Transverse colon (tissue), 4 donors: ENCODE measurements at regions not wholly inside any gene's neighbourhood (a gene's known extent, or its start where the extent isn't known, plus 50 kb on each side); places are given as distances from the start of the nearest gene placed in this dataset.

ENCODE experiments used
- EP300 ChIP-seq: sonication (generic); formaldehyde crosslinking; IDR thresholded peaks from one replicate; pipeline ENCODE4 v1.6.1; 2017; ENCODE audit warnings: antibody characterized with exemption, low read depth
- POLR2A ChIP-seq: fragments of 450-650 bp; IDR thresholded peaks from one replicate; pipeline ENCODE4 v1.6.1; 2016; ENCODE audit warnings: antibody characterized with exemption, mild to moderate bottlenecking, moderate library complexity
- POLR2AphosphoS5 ChIP-seq, 3 donors: sonication (generic); formaldehyde crosslinking; IDR thresholded peaks; one replicate each; pipeline ENCODE4 v1.6.1; 2016; ENCODE audit warnings: antibody characterized with exemption in 3 of 3
- TF ChIP-seq, protein P1 (sequence below), 5 experiments: fragments of 200-600 bp in 3 of 5; fragments of 450-650 bp in 2 of 5; sonication (generic) in 3 of 5; IDR thresholded peaks; 1 replicate in 2 of 5; 2 replicates in 3 of 5; pipeline ENCODE4 v1.5.1; 2016 to 2017; ENCODE audit warnings: antibody characterized with exemption in 5 of 5, inconsistent platforms in 3 of 5, mild to moderate bottlenecking in 2 of 5, moderate library complexity in 1 of 5

GRCh38 chr9:84586662-84587061 lies 82.9 kb upstream of the NTRK2 start:
- TF ChIP-seq, protein P1, sequence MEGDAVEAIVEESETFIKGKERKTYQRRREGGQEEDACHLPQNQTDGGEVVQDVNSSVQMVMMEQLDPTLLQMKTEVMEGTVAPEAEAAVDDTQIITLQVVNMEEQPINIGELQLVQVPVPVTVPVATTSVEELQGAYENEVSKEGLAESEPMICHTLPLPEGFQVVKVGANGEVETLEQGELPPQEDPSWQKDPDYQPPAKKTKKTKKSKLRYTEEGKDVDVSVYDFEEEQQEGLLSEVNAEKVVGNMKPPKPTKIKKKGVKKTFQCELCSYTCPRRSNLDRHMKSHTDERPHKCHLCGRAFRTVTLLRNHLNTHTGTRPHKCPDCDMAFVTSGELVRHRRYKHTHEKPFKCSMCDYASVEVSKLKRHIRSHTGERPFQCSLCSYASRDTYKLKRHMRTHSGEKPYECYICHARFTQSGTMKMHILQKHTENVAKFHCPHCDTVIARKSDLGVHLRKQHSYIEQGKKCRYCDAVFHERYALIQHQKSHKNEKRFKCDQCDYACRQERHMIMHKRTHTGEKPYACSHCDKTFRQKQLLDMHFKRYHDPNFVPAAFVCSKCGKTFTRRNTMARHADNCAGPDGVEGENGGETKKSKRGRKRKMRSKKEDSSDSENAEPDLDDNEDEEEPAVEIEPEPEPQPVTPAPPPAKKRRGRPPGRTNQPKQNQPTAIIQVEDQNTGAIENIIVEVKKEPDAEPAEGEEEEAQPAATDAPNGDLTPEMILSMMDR (IDR thresholded peaks at IDR 0.05) = no peak
- no peak for TF ChIP-seq EP300
- TF ChIP-seq POLR2A = no peak
- TF ChIP-seq POLR2AphosphoS5 (IDR thresholded peaks at IDR 0.05) = no peak
